IPS-15b (cell line): ENCODE measurements at regions not wholly inside any gene's neighbourhood (a gene's known extent, or its start where the extent isn't known, plus 50 kb on each side); places are given as distances from the start of the nearest gene placed in this dataset.

ENCODE experiments used
- H3K27me3 ChIP-seq: one replicate; pipeline ENCODE4 v1.6.1; 2013; ENCODE audit warnings: low read length; ENCODE audit not compliant: control insufficient read depth, insufficient read depth
- H3K36me3 ChIP-seq: one replicate; pipeline ENCODE4 v1.6.1; 2013; ENCODE audit warnings: low read length; ENCODE audit not compliant: control insufficient read depth, insufficient read depth
- H3K4me1 ChIP-seq: one replicate; pipeline ENCODE4 v1.6.1; 2013; ENCODE audit warnings: mild to moderate bottlenecking, low read length; ENCODE audit not compliant: control insufficient read depth, insufficient read depth
- H3K4me3 ChIP-seq: one replicate; pipeline ENCODE4 v1.5.1; 2013; ENCODE audit warnings: low read depth, low read length
- H3K9ac ChIP-seq: one replicate; pipeline ENCODE4 v1.6.1; 2013; ENCODE audit warnings: low read depth, mild to moderate bottlenecking, low read length
- H3K9me3 ChIP-seq: one replicate; pipeline ENCODE4 v1.6.1; 2013; ENCODE audit warnings: mild to moderate bottlenecking, low read length; ENCODE audit not compliant: control insufficient read depth, insufficient read depth

DNA sequence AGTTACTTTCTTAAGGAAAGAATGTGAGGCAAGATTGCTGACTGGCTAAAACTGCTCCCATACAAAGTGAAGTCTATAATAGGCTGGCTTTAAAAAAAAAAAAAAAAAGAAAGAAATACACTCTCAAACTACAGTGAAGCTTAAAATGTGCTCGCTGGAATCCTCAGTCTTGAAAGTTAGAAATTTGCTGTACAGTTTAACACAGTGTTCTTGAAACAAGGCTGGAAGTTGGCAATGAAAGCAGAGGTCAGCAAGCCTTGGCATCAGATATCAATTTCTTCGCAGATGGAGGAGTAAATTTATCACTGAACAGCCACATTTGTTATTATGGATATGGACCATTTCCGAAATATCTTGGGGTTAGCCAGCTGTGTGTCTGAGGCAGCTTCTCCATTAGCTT lies 392.9 kb downstream of the ZNF516 start:
- H3K36me3 ChIP-seq, result no peaks in the 10 kb centered on the region
- no peaks in the 10 kb centered on the region for H3K9me3 ChIP-seq
- H3K9ac ChIP-seq, result no peak overlapping the region
- no peaks in the 10 kb centered on the region for H3K27me3 ChIP-seq
- H3K4me1 ChIP-seq, result no peaks in the 10 kb centered on the region
- no peak overlapping the region for H3K4me3 ChIP-seq

DNA sequence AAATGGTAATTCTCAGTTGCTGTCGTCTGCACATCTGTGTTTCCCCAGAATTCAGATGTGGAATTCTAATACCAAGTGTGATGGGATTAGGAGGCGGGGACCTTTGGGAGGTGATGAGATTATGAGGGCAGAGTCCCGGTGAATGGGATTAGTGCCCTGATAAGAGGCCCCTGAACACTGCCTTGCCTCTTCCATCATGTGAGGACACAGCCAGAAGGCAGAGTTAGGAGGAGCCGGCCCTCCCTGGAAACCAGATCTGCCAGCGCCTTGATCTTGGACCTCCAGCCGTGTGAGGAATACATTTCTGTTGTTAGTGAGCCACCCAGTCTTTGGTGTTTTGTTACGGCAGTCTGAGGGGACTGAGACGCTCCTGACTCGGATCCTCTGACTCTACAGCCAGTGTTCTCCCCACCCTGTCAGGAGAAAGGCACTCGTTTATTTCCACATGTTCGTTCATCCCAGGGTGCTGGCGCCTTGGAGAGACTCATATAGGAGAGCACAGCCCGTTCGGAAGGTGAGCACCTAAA lies 395.0 kb downstream of the ZNF516 start:
- Histone ChIP-seq H3K36me3 (no peaks in the 10 kb centered on the region), H3K4me3 (no peak overlapping the region), H3K9ac (no peak overlapping the region), H3K9me3 (no peaks in the 10 kb centered on the region), H3K4me1 (no peaks in the 10 kb centered on the region), H3K27me3 (no peaks in the 10 kb centered on the region)

DNA sequence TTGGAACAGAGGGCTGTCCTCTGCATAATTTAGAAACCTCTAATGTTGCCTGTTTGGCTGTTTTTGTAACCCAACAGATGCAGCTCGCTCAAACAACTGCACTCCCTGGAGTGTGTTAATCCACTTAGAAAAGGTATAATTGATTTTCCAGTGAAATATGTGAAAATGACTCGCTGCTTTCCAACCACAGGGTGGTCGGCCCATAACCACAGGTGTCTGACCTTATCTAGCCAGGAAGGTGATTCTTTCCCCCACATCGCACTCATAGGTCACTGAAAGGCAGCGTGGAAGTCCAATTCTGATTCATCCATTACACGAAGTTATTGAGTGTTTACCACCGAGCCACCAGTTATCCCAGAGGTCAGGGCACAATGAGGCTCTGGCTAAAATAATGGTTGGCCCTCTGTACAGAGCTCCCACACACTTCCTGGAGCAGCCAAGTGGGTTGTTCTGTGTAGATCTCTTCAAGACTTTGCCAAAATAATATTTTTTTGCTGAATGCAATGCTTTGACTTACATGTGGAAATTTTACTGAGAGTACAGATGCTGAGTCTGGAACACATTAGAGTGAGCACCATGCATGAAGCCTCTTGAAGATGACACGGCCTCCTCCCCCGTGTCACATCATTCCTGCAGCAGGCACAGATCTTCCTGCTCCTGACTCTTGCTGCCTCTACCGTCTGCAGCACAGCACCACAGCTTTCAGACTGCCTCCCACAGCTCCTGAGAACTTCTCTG lies 396.2 kb downstream of the ZNF516 start:
- H3K9me3 ChIP-seq, result no peaks in the 10 kb centered on the region
- no peaks in the 10 kb centered on the region for H3K4me1 ChIP-seq
- no peak overlapping the region for H3K9ac ChIP-seq
- H3K4me3 ChIP-seq, result no peak overlapping the region
- no peaks in the 10 kb centered on the region for H3K27me3 ChIP-seq
- H3K36me3 ChIP-seq, result no peaks in the 10 kb centered on the region

DNA sequence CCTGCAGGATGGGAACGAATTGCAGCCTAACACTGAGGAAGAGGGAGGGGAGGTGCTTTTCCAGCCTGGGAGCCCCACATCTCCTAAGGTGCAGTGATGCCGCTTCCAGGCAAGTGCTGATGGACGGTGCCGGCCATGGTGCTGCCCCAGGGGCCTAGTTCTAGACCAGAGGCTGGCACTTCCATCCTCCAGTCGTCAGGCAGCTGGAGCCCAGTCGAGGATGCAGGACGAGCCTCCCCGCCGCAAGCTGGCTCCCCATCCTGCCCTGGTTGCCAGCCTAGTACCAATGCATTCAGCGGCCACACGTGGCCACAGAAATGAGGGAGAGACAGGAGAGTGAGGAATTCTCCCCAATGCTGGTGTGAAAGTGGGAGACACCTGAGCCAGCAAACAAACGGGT lies 413.5 kb downstream of the ZNF516 start:
- Histone ChIP-seq H3K27me3 (no peaks in the 10 kb centered on the region), H3K36me3 (no peaks in the 10 kb centered on the region), H3K9me3 (no peaks in the 10 kb centered on the region), H3K4me3 (no peak overlapping the region), H3K9ac (no peak overlapping the region), H3K4me1 (no peaks in the 10 kb centered on the region)

DNA sequence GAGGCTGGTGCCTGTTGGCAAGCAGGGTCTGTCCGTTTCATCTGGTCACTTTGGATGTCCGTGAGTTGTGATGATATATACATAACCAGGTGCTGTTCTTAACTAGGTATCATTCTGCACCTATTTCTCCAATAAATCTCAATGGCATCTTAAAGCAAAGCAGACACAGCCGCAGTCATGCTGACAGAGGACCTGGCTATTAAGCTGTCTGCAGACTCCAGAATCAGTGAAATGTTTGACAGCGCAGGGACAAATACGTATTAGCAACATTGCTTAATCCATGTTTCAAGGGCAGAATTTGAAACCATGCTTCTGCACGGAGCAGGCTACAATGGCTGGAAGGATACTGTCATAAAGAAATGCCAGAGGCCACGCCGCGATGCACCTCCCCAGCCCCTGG lies 414.6 kb downstream of the ZNF516 start:
- Histone ChIP-seq H3K36me3 (no peaks in the 10 kb centered on the region), H3K9me3 (no peaks in the 10 kb centered on the region), H3K27me3 (no peaks in the 10 kb centered on the region), H3K9ac (no peak overlapping the region), H3K4me1 (no peaks in the 10 kb centered on the region), H3K4me3 (no peak overlapping the region)

DNA sequence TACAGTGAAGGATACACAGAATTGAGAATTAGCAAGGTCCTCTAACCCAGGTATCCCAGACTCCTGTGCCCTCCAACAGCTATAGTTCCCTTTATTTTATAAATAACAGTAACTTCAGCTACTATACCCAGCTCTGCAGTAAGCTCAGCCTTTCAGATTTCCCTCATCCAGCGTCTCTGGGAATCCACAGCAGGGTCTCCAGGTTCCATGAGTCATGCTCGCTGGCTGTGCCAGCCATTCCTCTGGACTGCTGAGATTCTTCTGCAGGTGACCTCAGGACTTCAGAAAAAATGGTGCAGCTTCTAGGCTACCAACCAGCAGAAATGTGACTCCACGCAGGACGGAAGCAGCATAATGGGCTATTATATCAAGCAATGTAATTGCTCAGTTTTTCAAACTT lies 419.3 kb downstream of the ZNF516 start:
- Histone ChIP-seq H3K4me1 (no peaks in the 10 kb centered on the region), H3K9ac (no peak overlapping the region), H3K27me3 (no peaks in the 10 kb centered on the region), H3K9me3 (no peaks in the 10 kb centered on the region), H3K36me3 (no peaks in the 10 kb centered on the region), H3K4me3 (no peak overlapping the region)

DNA sequence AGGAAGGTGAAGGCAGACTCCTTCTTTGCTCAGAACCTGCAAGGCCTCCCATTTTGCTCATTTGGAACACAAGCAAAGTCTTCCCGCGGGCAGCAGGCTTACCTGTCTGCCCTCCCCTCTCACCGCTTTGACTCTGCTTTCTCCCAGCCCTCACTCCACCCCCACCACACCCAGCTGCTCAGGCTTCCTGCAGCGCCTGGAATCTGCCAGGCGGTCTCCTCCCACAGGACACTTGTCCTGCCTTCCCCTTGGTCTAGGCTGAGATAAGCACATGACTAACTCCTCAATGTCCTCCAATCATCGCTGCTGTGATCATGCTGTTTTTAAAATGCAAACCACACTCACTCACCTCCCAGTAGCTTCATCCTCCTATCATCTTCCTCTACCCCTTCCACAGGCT lies 430.0 kb downstream of the ZNF516 start:
- Histone ChIP-seq H3K4me3 (no peak overlapping the region), H3K27me3 (no peaks in the 10 kb centered on the region), H3K9me3 (no peaks in the 10 kb centered on the region), H3K9ac (no peak overlapping the region), H3K4me1 (no peaks in the 10 kb centered on the region), H3K36me3 (no peaks in the 10 kb centered on the region)

DNA sequence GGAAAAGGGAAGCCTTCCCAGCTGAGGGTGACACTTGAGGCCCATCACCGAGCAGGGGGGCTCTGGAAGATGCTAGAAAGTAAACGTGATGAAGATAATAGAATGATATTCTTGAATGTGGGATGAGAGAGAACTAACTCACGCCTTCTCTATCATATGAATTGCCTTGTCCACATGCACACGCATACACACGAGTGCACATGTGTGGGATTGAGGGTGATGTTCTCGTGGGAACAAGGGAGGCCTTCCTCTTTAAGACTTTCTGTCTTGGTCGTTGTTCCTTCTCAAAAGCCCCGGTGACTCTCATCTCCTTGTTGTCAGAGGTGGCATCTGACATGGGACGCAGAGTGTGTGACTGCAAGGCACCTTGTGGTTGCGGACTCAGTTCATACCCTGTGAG lies 436.9 kb downstream of the ZNF516 start:
- Histone ChIP-seq H3K9me3 (no peaks in the 10 kb centered on the region), H3K4me3 (no peak overlapping the region), H3K27me3 (no peaks in the 10 kb centered on the region), H3K9ac (no peak overlapping the region), H3K4me1 (no peaks in the 10 kb centered on the region), H3K36me3 (no peaks in the 10 kb centered on the region)

DNA sequence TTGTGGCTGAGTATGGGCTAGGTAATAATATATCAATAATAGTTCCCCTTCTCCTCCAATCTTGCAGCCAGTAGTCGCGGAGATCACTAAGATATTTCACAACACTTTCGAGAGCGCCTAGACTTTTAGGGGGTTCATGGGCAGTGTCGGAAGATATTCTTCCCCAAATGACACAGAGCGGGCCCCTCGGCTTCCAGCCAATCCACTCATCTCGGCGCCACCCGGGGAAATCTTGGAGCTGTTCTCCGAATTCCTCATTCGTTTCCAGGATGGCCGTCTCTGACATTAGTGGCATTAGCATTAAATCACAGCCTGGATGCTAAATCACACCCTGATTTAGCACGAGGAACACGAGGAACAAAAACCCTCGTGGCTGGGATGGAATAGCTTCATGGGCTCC lies 437.7 kb downstream of the ZNF516 start:
- no peaks in the 10 kb centered on the region for H3K27me3 ChIP-seq
- H3K4me1 ChIP-seq, result no peaks in the 10 kb centered on the region
- H3K4me3 ChIP-seq, result no peak overlapping the region
- no peaks in the 10 kb centered on the region for H3K36me3 ChIP-seq
- H3K9ac ChIP-seq, result no peak overlapping the region
- no peaks in the 10 kb centered on the region for H3K9me3 ChIP-seq

DNA sequence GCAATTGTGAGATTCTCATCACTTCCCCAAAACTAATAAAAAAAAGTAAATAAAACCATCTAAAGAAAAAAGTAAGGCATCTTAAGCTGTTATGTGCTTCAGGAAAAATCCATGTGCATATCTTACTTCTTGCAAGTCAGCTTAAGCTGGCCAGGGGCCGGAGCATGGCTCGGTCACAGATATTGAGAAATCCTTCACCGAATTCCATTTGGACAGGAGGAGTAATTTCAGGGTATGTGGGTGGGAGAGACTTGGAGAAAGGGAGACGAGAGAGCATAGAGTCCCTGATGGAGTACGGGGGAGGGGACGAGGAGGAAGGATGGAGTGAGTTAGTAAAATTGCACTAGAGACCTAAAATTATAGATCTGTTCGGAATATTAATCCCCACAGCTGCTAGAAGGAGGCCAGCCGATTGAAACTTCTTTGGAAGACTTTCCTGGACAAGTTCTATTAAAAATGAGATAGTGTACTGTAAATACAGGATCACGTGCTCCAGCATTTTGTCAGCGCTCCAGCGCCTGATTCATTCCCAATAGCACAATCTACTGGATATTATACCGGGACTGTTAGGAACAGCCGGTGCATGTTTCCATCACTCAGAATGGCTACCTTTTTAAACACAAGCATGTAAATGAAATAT lies 438.5 kb downstream of the ZNF516 start:
- H3K9ac ChIP-seq, result no peak overlapping the region
- H3K36me3 ChIP-seq, result no peaks in the 10 kb centered on the region
- no peaks in the 10 kb centered on the region for H3K27me3 ChIP-seq
- no peaks in the 10 kb centered on the region for H3K9me3 ChIP-seq
- no peaks in the 10 kb centered on the region for H3K4me1 ChIP-seq
- H3K4me3 ChIP-seq, result no peak overlapping the region

DNA sequence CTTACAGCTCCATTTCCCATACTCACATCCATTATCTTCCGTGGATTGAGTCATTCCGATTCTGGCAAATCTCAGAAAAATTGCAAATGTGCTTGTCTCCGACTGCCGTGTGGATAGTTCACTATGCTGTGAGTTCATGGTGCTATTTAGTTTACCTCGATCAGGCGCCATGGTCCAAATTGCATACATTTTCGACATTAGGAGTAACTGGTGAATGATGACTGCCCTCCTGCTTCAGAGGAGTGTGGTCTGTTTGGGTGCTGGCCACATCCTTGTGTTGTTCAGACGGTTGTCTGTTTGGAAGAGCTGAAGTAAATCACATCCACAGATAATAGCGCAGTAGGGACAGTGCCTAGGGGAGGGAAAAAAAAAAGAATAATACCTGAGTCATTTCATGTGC lies 439.5 kb downstream of the ZNF516 start:
- H3K9me3 ChIP-seq, result no peaks in the 10 kb centered on the region

DNA sequence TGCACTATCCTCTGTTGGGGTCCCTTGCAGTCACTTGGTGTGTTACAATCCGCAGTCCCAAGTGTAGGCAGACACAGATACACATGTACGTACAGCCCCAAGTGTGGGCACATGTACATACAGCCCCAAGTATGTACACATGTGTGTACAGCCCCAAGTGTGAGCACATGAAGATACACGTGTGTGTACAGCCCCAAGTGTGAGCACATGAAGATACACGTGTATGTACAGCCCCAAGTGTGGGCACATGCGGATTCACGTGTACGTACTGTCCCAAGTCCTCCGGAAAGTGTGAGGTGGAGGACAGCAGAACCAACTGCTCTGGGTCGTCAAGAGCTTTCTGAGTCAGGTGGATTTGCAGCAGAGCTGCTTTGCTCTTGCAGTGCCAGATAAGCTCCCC lies 440.0 kb downstream of the ZNF516 start:
- Histone ChIP-seq H3K4me3 (no peak overlapping the region), H3K27me3 (no peaks in the 10 kb centered on the region), H3K9me3 (no peaks in the 10 kb centered on the region), H3K4me1 (no peaks in the 10 kb centered on the region), H3K36me3 (no peaks in the 10 kb centered on the region), H3K9ac (no peak overlapping the region)

More for the DNA sequence above, 439.5 kb downstream of the ZNF516 start:
- H3K9ac ChIP-seq, result no peak overlapping the region
- no peak overlapping the region for H3K4me3 ChIP-seq
- no peaks in the 10 kb centered on the region for H3K27me3 ChIP-seq
- no peaks in the 10 kb centered on the region for H3K4me1 ChIP-seq
- H3K36me3 ChIP-seq, result no peaks in the 10 kb centered on the region
